HG03108 (cell line): ENCODE measurements at regions not wholly inside any gene's neighbourhood (a gene's known extent, or its start where the extent isn't known, plus 50 kb on each side); places are given as distances from the start of the nearest gene placed in this dataset.
"Not testable (repeated sequence)": the region's sequence is repeated elsewhere in the genome, so short reads cannot be mapped to it uniquely, and the experiment has no call there.

Experiments
- ATAC-seq: cut with Tn5 transposase; IDR thresholded peaks from one replicate; pipeline ENCODE4 v1.9.1; 2021; ENCODE audit warnings: moderate library complexity; ENCODE audit not compliant: unreplicated experiment

DNA sequence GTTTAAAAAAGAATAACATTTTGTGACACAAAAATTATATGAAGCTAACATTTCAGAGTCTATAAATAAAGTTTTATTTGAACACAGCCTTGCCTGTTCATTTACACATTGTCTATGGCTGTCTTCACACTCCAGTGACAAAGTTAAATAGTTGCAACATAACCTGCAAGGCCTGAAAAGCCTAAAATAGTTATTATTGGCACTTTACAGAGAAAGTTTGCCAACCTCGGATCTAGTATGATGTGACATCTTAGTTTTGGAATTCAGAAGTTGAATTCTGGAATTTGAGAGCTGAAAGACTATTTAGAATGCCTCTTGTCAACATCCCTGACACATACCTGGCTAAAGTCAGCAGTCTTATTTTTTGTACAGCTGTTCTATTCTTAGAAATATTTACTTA, 68.3 kb downstream of the DYRK2 start:
- no peak for ATAC-seq

DNA sequence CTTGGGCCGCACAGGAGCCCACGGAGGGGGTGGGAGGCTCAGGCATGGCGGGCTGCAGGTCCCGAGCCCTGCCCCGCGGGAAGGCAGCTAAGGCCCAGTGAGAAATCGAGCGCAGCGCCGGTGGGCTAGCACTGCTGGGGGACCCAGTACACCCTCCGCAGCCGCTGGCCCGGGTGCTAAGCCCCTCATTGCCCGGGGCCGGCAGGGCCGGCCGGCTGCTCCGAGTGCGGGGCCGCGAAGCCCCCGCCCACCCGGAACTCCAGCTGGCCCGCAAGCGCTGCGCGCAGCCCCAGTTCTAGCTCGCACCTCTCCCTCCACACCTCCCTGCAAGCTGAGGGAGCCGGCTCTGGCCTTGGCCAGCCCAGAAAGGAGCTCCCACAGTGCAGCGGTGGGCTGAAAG, 70.8 kb downstream of the DYRK2 start:
- ATAC-seq = not testable (repeated sequence)

DNA sequence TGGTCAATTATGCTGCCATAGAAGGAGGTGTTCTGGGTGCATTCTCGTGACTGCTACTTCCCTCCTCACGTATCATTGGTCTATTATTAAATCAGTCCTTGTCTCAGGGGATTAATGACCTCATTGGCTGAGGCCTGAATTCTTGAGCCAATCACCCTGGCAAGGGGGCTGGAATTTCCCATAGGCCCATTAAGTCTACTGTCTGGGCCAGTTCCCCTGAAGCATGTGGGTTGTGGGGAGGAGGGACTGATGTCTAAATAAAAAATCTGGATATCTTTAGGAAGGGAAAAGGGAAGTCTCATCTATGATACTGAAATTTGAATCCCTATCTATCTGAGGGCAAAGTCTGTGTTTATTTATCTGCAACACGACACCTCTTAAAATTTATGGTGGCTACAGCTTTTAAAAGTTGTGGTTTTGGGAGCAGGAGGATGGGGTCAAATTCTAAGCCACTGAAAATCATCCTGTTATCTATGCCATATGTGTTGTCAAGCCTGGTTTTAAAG, 71.9 kb downstream of the DYRK2 start:
- no peak for ATAC-seq

DNA sequence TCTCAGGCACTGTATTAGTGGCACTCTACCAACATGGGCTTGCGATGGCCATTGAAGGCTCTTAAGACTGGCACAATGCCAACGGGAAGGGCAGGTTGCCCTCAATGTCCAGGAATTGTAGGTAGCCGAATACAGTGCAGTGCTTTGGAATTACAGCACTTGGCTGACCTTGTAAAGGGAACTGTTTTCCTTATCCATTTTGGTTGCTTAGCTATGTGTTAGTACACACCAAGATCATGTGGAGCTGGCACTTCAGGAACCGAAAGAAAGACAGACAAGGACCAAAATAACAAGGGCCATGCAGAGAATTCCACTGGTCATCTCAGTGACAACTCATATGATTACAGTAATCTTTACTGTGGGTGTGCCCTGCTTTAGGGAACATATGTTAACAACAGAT, 72.7 kb downstream of the DYRK2 start:
- ATAC-seq = no peak

DNA sequence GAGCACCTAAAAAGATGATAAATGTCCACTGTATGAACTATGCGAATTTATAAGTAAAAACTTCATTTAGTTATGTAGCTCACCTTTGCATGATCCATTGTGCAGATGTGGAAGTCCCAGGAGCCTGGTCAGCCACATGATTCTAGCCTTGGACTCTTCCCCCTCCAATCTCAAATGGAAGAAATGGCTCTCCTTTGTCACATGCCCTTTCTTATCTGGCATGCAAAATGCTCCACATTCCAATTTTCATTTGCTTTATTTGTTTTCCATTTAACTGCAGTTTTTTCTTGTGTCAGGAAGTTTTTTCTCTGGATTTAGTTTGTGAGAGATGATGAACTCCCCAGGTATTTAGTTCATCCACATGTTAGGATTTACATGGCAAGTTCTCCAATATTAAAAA, 73.8 kb downstream of the DYRK2 start:
- no peak for ATAC-seq

DNA sequence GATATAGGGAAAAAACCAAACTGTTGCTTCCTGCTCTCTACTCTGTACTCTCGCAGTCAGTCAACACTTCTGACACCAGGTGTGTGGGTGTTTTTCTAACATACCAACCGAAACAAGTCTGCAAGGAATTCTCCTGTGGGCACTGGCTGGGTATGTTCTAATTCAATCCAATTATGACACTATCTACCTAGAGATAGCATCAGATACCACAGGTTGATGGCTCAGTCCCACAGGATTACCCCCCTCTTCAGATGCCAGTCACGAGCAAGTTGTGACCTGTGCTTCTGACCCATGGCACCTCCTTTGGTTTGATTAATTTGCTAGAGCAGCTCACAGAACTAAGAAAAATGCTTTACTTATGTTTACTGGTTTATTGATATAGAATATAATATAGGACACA, 78.3 kb downstream of the DYRK2 start:
- no peak for ATAC-seq

DNA sequence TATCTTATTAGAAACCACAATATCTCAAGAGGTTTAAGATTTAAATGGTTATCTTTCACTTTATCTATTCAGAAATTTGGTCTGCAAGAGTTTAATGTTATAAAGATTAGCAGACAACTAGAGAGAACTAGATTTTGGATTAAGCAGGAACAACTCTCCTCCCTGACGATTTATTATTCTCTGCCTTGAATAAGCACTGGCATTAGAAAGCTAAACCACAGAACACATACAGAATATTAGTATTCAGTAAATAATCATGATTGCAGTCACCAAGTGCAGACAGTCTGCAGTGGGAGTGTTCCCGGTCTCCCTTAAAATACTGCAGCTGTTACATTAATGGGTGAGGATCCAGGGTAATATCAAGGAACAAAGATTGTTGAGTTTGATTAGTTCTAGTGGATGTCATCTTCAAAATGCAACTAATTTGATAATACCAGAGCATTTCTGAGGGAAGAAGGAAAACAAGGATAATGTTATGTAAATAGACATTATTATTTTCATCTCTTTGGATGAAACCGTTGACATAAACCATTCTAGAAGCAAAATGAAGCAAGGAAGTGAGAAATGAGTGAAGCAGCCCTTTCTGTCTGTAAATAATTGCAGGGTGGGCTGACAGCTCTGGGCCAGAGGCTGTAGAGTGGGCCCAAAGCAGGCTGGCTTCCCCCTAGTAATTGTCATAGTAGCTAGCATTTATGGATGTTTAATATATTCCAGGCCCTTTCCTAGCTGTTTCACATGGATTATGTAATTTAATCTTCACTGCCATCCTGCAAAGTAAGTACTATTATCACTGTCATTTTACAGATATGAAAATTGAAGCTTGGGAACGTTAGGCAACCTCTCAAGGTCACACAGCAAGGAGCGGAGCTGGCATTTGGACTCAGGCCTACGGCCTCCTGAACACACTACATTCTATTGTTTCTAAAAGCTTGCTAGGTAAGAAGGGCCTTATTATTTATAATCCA, 79.4 kb downstream of the DYRK2 start:
- no peak for ATAC-seq

DNA sequence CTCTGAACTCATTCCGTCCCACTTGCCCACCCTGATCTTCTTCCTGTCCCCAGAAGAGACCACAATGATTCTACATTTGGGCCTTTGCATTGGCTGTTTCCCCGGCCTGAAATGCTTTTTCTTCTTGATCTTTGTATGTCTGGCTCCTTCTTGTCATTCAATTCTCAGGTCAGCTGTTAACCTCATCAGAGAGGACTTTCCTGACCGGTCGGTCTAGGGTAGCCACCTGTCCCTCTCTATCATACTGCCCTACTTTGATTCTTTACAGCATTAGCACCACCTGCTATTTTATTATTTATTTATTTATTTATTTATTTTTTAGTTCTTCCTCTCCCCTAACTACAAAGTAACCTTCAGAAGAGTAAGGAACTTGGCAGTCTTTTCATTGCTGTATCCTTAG, 84.3 kb downstream of the DYRK2 start:
- ATAC-seq = no peak

DNA sequence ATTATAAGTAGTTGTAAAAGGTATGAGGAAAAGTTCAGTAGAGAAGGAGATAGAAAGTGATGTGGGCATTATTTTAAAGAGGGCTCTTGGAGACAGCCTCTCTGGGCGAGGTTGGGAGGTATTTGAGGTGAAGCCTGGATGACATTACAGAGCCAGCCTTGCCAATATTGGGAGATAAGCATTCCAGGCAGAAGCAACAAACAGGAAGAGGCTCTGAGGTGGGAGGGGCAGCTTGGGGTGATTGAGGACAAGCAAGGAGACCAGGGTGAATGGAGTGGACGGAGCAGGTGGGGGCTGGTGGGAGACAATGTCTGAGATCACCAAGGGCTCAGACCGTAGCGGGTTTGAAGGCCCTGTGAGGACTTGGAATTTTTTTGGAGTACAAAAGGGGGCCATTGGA, 87.3 kb downstream of the DYRK2 start:
- ATAC-seq = no peak

DNA sequence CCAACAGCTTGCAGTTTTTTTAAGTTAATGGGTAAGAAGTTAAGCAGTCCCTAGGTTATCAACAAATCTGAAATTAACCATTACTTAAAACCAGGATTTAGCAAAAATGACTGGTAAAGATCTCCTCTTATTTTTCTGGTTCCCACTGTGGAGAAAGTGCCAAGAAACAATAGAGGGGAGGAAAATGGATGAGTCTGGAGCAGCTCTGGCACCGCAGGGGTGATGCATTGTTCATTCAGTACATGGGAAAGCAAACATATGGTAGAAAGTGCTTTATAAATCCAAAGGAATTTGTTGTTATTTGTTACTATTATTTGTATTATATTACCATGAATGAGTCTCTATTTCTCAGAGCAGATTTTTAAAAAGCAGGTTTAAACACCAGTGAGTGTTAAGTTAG, 92.2 kb downstream of the DYRK2 start:
- ATAC-seq = no peak

DNA sequence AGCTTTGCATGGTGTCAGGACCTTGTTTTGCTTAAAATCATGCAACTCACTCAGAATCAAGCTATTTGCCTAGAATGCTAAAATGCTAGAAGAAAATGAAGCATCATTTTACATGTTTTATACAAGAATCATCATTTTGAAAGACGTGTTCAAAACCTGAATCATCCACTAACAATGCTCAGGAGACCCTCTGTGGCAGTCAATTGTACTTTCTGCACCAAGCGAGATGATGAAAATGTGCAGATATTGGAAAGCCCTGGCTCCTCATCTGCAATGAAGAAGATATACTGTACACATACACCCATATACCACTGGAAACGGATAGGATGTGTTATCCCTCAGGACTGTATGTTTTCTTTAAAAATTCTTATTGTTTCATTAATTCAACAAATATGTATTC, 92.7 kb downstream of the DYRK2 start:
- ATAC-seq = no peak

DNA sequence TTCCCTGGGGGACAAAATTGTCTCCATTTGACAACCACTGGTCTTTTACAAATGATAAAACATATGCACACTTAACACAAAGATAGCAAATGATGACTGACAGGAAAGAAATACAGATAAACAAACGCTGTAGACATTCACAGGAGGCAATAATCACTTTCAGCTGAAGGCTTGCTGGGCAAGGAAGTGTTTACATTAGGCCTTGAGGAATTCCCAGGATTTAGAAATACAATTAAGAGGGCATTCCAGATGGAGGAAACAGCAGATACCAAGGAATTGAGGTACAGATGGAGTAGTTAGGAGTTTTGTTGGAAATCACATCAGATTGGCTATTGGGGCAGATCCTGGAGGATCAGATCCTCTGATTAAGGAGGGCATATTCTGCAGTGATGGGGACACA, 93.9 kb downstream of the DYRK2 start:
- no peak for ATAC-seq

DNA sequence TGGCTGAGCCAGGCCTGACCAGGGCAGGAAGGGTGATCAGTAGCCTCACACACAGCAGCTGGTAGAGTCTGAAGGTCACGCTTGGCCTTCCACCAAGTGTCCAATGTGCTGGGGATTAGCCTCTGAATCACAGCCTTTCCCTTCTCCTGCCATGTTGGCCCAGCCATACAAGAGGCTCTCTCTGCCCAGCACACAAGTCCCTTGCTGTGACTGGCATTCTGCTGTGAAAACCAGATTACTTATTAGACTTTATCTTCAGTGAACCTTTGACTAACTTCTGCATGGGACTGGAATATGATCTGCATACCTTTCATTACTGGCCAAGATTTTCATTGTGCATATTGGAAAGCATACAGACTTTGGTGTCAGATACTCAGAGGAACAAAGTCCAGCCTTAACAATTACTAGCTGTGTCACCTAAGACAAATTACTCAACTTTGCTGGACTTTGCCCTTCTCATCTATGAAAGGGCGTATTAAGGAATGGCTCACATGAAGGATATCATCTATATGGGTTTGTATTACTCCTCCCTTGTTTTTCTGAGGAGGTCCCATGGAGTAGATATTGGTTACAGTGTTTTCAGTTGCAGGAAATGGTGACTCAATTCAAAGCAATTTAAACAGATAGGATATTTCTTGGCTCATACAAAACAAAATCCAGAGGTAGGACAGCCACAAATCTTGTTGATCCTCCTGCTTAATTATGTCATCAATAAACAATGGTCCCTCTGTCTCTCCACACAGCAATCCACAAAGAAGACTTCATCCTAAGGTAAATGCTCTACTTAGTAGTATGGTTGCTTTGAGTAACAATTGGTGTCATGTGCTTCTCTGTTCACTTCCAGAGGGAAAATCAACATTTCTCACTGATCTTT, 99.6 kb downstream of the DYRK2 start:
- no peak for ATAC-seq

DNA sequence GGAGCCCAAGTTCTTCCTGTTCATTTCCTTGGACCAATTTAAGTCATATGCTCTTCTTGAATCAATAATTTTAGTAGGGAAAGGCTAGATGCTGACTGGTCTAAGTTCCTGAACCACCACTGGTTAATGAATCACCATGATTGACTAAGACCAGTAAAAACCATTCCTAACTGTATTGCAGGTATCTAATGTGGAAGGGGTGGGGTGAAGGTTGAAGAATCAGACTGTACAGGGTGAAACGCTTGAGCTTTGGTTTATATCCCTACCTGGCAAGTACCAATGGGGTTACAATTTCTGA, 100.1 kb downstream of the DYRK2 start:
- ATAC-seq = no peak

DNA sequence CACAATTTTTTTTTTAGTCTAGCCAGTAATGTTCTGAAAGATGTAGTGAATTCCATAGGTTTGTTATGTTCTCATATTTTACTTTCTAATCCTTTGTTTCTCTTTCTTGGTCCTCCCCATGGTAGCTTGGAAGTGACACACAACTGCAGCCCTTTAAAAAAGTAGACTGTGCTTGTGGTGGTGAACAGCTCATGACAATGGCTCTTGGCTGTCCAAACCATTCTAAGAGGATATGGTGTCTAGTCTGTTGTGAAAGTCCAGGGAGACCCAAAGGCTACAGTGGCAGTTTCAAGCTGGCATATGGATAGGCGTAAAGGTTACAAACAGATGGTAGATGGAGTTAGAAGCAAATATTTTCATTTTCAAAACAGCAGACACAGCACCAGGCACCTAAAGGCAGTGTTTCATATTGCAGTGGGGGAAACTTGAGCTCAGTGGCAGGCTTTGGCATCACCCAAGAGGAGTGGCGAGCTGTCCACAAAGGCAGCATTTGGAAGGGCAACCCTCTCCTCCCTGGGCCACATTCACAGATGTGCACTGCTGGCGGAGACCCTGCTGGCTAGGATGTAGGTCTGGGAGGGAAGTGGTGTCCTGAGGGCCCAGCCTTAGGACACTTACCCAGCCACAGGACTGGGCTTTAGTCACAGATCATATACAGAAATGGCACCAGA, 102.1 kb downstream of the DYRK2 start:
- ATAC-seq = no peak

DNA sequence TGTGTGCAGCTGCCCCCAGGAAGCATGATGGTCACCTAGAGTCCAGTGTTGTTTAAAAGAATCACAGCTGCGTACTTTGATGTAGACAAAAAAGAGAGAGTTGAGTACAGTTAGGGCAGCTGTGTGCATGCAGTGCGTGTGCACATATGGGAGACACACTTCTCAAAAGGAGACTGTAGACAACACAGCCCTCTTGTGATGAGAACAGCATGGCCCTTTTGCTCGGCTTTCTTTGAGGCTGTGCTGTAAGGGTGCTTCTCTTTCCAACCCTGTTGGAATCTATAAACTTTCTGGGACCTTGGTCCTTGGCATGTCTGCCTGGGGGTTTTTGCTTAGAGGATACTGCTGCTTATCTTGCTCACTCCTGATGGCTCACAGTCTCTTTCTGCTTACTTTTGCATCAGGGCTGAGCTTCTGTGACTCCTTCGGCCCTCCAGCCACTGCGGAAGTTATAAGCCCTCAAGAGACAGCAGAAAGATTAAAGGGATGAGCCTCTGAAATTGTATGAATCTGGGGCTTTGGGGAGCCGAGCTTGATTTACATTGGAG, 102.9 kb downstream of the DYRK2 start:
- ATAC-seq = no peak

DNA sequence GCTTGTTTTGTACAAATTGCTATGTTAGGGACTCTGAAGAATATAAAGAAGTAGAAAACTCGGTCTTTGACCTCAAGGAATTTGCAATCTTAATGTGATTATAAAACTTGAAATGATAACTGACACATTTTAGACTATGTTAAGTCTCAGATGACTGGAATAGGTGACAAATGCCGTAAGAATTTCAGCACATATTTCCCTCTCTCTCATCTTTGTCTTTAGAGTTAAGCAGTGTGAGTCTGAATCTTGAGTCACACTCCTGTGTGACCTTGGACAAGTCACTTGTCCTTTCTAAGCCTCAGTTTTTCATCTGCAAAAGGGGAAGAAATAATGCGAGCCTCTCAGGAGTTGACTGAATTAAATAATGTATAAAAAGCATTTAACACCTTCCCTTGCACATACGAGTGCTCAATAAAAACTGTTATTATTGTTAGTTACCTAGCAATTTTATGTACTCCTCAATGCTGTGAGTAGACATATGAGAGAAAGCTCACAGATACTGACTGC, 103.7 kb downstream of the DYRK2 start:
- no peak for ATAC-seq

DNA sequence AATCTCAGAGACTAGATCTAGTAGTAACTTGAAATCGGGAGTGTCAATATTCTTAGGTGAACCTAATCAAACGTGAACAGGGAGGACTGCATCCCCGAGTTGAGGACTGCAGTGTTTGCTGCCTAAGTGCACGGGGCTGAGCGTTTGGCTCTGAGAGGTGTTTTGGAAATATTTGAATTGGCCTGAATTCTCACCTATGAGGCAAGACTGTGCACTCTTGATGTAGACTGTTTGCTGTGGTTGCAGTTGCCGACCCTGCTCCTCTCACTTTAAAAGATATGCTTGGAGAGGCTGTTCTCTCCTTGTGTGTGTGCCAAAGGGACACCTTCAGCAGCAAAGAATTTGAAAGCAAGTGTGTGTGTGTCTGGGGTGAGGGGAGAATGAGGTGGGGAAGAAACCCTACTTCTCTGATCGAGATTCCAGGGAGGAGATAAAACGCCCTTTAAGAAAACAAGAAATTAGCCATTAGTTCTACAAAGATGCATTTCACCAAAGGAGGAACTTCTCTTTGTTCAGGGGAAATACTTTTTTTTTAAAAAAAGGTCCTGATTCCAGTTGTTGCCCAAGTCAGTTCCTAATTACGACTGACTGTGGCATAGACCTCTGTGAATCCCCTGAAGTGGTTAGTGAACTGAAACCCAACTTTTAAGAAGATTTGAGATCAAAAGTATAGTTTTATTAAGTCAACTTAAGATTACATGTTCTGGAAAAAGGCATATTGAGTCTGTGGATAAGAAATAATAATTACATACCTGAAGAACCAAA, 106.6 kb downstream of the DYRK2 start:
- no peak for ATAC-seq

DNA sequence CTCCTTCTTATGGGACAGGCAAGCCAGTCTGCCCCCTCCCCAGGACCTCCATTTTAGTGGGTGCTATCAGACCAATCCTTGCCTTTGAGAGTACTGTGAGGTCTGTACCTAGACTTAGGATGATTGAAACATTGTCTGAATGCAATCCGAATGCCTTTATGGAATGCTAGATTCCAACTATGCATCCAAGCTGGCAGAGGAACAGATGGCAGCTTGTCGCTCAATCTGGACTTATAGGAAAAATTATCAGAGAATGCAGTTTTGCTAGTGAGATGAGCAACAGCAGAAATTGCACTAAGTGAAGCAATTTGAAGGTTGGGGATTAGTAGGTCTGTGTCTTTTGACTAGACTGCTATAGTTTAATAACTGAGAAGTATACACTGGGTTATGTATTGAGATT, 109.1 kb downstream of the DYRK2 start:
- ATAC-seq = no peak

DNA sequence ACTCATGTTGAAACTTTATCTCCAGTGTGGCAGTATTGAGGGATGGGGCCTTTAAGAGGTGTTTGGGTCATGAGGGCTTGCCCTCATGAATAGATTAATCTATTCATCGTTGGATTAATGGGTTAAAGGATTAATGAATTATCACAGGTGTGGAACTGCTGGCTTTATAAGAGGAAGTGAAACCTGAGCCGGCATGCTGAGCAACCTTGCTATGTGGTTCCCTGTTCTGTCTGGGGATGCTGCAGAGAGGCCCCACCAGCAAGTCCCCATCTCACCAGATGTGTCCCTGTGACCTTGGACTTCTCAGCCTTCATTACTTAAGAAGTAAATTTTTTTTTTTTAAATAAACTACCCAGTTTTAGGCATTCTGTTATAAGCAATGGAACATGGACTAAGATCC, 109.6 kb downstream of the DYRK2 start:
- peak; percentile 95 for ATAC-seq
